Activated CD8-positive, alpha-beta memory T cell treated with anti-CD3 and anti-CD28 coated beads for 24 hours (primary cell): ENCODE measurements at regions not wholly inside any gene's neighbourhood (a gene's known extent, or its start where the extent isn't known, plus 50 kb on each side); places are given as distances from the start of the nearest gene placed in this dataset.

Experiments
- DNase-seq: peaks from one replicate; pipeline ENCODE4 v3.0.0-alpha.2; 2020

DNA sequence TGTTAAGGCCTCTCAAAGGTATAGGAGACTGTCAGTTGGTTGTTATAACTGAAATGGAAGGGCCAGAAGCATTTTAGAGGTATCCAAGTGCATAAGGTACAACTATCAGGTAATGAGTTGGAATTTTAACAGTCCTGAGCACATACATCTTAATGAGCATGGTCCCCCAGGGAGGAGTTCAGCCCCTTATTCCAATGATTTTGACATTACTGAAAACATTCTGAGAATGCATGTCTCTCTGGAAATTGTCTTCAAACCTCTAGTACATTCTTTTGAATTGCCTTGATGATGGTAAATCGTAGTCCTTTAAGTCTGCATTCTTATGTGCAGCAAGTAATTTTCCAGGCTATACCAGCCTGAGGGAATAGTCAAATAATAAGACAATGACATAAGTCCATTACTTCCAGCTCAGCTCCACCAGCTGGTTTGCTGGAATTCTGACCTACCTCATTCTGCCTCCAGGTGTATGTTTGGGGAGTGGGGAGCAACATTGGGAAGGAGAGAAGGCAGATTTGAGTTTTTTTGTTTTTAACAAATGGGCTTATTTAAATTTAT, 239.2 kb downstream of the MSRB3 start:
- DNase-seq, result no peak

- no peak for DNase-seq
Measured at GRCh38 chr12:65518771-65519170, 240.3 kb downstream of the MSRB3 start.

DNA sequence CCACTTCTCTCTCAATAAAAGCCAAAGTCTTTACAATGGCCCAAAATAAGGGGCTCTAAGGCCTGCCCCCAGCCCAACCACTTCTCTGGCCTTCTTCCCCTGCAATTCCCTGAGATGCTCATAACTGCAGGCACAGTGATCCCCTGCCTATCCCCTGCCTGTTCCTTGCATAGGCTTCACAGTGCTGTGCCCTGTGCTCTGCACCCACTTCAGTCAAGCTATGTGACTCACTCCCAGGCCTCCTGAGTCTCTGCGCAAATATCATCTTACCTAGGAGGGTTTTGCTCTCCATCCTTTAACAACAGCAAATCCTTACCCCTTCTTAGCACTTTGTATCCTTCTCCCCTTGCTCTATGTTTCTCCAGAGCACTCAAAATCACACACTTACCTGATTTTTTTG, 242.2 kb downstream of the MSRB3 start:
- DNase-seq, result no peak

- no peak for DNase-seq
Measured at GRCh38 chr12:65522956-65523860, 244.7 kb downstream of the MSRB3 start.

- DNase-seq, result no peak
Measured at GRCh38 chr12:65524666-65525065, 246.2 kb downstream of the MSRB3 start.

DNA sequence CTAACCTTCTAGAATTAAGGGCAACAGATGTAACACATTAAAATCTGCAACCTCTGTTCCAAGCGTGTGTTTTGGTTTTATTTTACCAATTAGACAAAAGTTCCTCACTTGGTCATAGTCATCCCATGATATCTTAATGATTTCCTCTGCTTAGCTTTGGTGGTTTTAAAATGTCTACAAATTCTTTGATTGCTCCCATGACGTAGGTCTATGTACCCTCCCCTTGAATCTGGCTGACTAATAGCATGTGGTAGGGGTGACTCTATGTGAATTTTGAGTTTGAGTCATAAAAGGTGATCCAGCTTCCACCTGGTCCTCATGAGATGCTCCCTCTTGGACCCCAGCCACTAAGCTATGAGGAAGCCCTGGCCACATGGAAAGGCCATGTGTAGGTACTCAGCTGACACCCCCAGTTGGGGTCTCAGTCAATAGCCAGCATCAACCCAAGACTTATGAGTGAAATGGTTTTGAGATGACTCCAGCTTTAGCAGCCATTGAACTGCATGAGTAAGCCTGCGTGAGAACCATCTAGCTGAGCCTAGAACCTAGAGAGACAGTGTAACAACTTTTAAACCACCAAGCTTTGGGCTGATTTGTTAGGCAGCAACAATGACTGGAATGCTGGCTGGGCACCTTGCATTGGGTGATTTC, 247.1 kb downstream of the MSRB3 start:
- no peak for DNase-seq

GRCh38 chr12:65526311-65526710, 247.8 kb downstream of the MSRB3 start:
- DNase-seq, result no peak

- DNase-seq, result no peak
Measured at GRCh38 chr12:65528127-65528526, 249.6 kb downstream of the MSRB3 start.

DNA sequence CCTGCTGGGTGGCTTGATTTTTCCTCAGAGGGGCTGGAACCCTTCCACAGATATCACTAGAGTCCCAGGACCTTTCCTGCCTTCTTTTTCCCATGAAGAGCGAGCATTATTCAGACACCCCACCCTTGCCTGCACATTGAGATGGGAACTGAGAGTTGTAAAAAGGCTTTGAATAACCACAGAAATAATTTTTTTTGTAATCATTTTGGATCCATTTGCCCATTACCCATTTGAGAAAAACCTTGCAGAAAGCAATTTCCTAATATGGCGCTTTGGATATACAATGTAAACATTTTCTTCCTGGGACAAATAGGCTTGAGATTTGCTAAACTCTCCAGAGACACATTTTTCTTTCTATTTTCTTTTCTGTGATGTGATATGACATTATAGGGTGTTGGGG, 250.6 kb downstream of the MSRB3 start:
- DNase-seq, result no peak

GRCh38 chr12:65529771-65530435, 251.4 kb downstream of the MSRB3 start:
- DNase-seq, result no peak

DNA sequence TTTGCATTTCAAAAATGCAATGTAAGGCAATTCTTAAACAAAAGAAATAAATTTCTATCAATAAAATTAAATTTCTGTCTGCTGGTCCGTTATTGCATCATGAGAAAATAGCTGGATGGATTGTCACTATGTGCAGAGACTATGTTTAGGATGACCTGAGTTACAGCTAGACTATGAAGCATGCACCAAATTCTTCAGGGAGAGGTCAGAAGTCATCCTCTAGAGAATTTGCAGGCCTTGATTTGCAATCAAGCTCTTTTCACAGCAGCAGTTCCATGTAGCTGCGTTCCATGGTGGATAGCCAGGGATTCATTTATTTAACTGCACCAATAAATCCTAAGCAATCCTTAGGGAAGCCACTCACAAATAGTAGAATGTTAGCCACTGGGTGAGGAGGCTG, 253.7 kb downstream of the MSRB3 start:
- no peak for DNase-seq

DNA sequence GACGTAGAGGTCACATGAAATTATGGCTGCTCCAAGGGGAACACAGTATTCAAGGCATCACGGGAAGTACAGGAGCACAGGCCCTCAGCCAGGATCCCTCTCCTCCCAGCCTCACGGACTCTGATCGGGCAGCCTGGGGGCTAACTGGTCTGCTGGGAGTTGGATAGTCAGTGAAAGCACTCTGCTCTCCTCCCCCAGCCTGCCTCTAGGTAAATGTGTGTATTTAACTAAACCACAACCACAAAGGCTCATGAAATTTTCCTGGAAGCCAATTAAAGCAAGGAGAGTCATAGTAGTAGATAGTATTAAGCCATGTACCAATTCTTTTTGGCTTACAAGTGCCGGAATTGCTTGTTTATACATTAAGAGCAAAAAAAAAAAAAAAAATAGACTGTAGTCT, 254.3 kb downstream of the MSRB3 start:
- no peak for DNase-seq

DNA sequence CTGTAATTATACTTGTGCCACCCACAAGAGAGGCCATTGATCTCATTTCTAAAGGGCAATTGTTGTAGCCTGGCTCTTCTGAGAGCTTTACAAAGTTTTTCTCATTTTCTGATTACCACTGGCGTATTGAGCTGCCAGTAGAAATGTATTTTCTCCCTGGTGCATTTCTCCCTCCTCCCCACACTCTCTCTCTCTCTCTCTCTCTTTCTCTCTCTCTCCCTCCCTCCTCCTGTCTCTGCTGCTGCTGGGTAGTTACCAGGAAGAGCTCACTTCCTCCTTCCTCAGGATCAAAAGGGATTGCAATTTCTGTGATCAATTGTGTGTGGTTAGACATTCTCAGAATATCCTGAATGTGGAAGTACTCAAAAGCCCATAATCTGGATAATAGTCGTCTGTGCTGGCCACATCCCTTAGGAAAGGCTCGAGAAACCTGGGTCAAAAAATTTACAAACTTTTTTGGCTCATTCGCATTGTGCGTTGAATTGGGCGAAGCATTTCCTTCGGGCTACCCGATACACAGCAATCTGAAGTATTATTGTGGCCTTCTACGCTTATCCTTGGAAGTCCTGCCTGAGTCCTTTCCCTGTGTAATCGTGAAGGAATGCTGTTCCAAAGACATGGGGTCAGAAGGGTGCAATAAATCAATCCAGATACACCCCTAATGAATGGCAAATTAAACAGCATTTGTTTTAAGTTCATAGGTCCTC, 254.8 kb downstream of the MSRB3 start:
- no peak for DNase-seq

DNA sequence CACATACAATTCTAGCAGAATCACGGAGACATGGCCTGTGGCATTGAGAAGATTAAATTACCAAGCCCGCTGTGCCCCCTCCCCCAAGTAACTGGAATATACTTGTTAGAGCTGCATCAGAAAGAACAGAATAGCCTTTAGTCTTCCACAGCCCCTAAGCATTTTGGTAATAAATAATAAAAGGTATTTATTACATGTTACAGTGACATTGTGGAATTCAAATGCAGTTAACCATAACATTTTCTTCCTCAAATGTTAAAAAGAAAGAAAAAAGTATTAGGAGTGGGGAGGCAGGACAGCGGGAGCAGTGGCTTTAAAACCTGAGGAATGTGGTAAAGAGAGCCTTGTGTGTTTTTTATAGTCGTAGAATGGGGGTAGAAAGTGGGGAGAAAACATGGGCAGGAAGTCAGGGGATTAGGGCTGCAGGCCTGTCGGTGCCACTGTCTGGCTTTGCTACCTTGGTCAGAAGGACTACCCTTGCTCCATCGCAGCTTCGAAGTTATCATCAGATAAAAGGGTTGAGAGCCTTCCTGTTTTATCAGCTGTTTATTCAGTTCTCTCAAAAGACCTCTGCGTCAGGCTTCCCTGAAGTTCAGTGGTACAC, 255.9 kb downstream of the MSRB3 start:
- DNase-seq, result no peak

DNA sequence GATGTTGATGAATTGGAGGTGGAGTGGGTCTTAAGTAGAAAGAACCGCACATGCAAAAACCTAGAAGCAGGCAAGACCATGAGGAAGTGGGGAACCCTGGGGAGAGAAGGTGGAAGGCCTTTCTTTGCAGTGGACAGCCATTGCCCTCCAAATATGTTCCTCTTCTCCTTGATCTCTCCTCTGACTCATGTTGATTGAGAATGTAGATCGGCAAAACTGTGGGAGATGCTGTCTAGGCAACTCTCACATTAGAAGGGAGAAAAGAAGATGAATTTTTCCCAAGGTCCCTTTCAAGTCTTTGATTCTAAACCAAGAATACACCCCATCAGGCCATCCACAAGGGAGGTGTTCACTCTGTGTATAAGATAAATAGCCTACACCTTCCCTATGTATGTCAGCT, 257.5 kb downstream of the MSRB3 start:
- DNase-seq, result no peak

DNA sequence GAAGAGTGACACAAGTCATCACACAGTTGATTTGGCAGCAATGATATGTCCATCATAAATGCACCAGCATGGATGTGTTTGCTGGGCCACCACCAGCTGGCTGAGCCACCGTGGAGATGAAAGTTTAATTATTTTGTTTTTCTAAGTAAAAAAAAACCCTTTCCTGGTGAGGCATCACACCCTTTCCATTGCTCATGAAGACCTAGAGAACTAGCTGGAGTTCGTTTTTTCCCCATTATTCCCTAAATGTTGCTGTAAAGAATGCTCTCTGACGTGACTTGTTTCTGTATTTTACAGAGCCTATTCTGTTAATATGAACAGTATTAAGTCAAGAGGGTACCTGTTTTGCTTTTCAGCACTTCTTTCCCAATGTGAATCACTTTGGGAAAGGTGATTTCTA, 257.9 kb downstream of the MSRB3 start:
- no peak for DNase-seq

DNA sequence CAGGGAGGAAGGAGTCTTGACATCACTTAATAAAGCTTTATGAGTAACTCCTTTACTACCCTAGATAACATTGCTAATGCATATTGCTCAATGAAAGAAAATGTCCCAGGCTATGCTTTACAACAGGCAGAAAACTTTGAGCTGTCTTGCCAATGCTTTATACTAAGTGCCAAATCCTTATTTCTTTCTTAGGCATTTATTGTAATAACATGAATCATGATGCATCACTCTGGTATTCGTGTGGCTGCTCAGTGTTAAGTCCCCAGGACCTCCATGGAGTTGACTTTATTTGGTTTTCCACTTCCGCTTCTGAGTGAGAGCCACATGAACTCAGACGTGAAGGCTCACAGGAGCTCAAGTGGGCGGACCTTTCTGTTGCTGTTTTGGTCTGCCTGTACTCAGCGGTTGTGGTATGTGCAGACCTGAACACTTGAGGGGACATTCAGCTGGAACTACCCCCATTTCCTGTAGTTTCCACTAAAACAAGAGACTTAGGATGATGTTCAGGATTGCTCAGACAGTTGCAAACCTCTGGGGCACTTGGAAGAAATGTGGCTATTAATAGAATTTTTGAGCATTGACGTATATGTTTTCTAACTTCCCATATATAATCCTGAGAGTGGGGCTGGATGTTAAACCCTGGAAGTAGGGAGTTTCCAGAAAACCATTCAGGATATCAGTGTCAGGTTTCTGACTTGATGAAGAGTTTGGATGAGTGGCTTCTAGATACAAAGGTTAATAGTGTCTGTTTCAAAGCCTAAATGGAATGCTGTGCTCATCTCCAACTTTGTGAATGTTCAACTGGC, 258.6 kb downstream of the MSRB3 start:
- no peak for DNase-seq

- DNase-seq, result no peak
Measured at GRCh38 chr12:65537978-65538377, 259.5 kb downstream of the MSRB3 start.

DNA sequence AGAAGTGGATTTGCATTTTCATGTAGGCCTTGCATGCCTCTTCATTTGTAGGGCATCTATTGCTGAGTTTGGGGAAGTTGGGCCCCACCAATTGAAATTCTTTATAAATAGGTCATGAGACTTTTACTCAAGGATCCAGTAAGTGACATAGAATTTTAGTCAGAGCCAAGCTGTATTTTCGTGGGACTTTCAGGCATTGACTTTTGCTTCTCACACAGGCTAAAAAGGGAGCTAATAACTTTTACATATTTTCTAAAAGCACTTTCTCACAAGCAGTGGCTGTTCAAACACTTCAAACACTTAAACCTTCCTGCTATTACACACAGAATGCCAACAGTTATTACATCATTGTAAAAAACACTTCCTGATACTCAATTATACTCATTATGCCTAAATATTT, 260.5 kb downstream of the MSRB3 start:
- DNase-seq, result no peak

GRCh38 chr12:65540140-65540539, 261.7 kb downstream of the MSRB3 start:
- no peak for DNase-seq

GRCh38 chr12:65546528-65546927, 268.0 kb downstream of the MSRB3 start:
- no peak for DNase-seq
